OCI-LY3 (cell line): ENCODE measurements at regions not wholly inside any gene's neighbourhood (a gene's known extent, or its start where the extent isn't known, plus 50 kb on each side); places are given as distances from the start of the nearest gene placed in this dataset.
"Not testable (repeated sequence)": the region's sequence is repeated elsewhere in the genome, so short reads cannot be mapped to it uniquely, and the experiment has no call there.

ENCODE experiments used
- H2AFZ ChIP-seq: fragments of 200-600, 300-600 bp; shearing (Covaris generic); 2 replicates; pipeline ENCODE4 v1.6.0; 2014; ENCODE audit warnings: antibody characterized with exemption, low read depth, low read length
- H3K27ac ChIP-seq: fragments of 200-600, 300-600 bp; sonication (generic); 2 replicates; pipeline ENCODE4 v1.5.1; 2014; ENCODE audit warnings: mild to moderate bottlenecking, low read length, moderate library complexity, mixed read lengths
- H3K27me3 ChIP-seq: fragments of 200-600, 300-600 bp; sonication (generic); 2 replicates; pipeline ENCODE4 v1.6.1; 2014; ENCODE audit warnings: low read depth, low read length, mixed read lengths
- H3K36me3 ChIP-seq: fragments of 200-600, 300-600 bp; sonication (generic); replicated peaks from 2 replicates; pipeline ENCODE3; 2014; ENCODE audit warnings: low read depth, low read length, mixed read lengths
- H3K4me1 ChIP-seq: fragments of 300-600, 200-600 bp; sonication (generic); 2 replicates; pipeline ENCODE4 v1.6.1; 2014; ENCODE audit warnings: low read length, mixed read lengths
- H3K4me2 ChIP-seq: fragments of 200-600, 300-600 bp; sonication (generic); 2 replicates; pipeline ENCODE4 v1.6.1; 2014; ENCODE audit warnings: low read length, mixed read lengths
- H3K4me3 ChIP-seq: fragments of 300-600, 200-600 bp; sonication (generic); 2 replicates; pipeline ENCODE4 v1.5.1; 2014; ENCODE audit warnings: antibody characterized with exemption, mild to moderate bottlenecking, low read length, moderate library complexity
- H3K79me2 ChIP-seq: fragments of 300-600, 200-600 bp; shearing (Covaris generic); 2 replicates; pipeline ENCODE4 v1.6.1; 2014; ENCODE audit warnings: mild to moderate bottlenecking, low read length, mixed read lengths
- H3K9ac ChIP-seq: fragments of 300-600, 200-600 bp; shearing (Covaris generic); 2 replicates; pipeline ENCODE4 v1.6.0; 2014; ENCODE audit warnings: mild to moderate bottlenecking, low read length, moderate library complexity
- H3K9me3 ChIP-seq: fragments of 200-600, 300-600 bp; shearing (Covaris generic); 2 replicates; pipeline ENCODE4 v1.6.1; 2014; ENCODE audit warnings: low read length, mixed read lengths; ENCODE audit not compliant: insufficient read depth
- H4K20me1 ChIP-seq: fragments of 200-600, 300-600 bp; sonication (generic); 2 replicates; pipeline ENCODE4 v1.6.1; 2016; ENCODE audit warnings: low read length, mixed read lengths; ENCODE audit not compliant: insufficient read depth
- EZH2phosphoT487 ChIP-seq: fragments of 200-600 bp; shearing (Covaris generic); IDR thresholded peaks from 2 replicates; pipeline ENCODE4 v1.6.1; 2018; ENCODE audit warnings: antibody characterized with exemption, mixed run types, low read depth
- TF ChIP-seq, protein P1 (sequence below): fragments of 200-600, 300-600 bp; sonication (generic); IDR thresholded peaks from 2 replicates; pipeline ENCODE4 v1.5.1; 2014; ENCODE audit warnings: antibody characterized with exemption, low read length, low read depth

DNA sequence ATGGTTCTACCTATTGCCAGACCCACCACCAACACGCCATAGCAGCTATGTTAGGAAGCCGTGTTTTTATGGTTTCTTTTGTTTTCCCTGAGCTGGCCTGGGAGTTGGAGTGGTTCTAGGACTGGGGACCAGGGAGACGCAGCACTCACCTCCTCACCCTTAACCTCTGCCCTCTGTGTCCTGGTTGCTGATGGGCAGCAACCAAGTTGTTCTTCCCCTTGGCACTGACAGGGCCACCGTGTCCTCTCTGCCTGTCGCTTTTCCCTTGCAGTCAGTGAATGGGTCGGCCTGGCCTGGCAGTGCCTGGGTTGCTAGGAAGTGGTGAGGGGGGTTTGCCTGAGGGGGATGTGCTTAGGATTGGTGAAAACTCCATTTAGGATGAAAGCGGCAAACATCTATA is 197.1 kb upstream of the GATA6 start:
- TF ChIP-seq EZH2phosphoT487, result no peak
- TF ChIP-seq, protein P1, sequence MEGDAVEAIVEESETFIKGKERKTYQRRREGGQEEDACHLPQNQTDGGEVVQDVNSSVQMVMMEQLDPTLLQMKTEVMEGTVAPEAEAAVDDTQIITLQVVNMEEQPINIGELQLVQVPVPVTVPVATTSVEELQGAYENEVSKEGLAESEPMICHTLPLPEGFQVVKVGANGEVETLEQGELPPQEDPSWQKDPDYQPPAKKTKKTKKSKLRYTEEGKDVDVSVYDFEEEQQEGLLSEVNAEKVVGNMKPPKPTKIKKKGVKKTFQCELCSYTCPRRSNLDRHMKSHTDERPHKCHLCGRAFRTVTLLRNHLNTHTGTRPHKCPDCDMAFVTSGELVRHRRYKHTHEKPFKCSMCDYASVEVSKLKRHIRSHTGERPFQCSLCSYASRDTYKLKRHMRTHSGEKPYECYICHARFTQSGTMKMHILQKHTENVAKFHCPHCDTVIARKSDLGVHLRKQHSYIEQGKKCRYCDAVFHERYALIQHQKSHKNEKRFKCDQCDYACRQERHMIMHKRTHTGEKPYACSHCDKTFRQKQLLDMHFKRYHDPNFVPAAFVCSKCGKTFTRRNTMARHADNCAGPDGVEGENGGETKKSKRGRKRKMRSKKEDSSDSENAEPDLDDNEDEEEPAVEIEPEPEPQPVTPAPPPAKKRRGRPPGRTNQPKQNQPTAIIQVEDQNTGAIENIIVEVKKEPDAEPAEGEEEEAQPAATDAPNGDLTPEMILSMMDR, result no peak
- Histone ChIP-seq H3K27ac (no peak overlapping the region), H4K20me1 (no peaks in the 10 kb centered on the region)

DNA sequence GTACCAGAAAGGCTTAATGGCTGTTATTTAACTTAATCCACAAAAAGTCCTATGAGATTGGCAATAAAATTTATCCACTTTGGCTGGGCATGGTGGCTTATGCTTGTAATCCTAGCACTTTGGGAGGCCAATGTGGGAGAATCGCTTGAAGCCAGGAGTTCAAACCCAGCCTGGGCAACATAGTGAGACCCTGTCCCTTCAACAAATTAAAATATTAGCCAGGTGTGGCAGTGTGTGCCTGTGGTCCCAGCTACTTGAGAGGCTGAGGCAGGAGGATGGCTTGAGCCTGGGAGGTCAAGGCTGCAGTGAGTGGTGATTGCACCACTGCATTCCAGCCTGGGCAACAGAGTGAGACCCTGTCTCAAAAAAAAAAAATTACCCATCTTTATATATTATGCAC is 193.4 kb upstream of the GATA6 start:
- not testable (repeated sequence) for H3K9me3 ChIP-seq, H3K27me3 ChIP-seq, H4K20me1 ChIP-seq, H3K36me3 ChIP-seq, H3K79me2 ChIP-seq, H3K4me1 ChIP-seq, H3K27ac ChIP-seq, H3K4me2 ChIP-seq, H2AFZ ChIP-seq, H3K9ac ChIP-seq, H3K4me3 ChIP-seq

More for the DNA sequence above, 197.1 kb upstream of the GATA6 start:
- Histone ChIP-seq H3K36me3 (no peaks in the 10 kb centered on the region), H3K4me3 (no peak overlapping the region), H3K79me2 (no peaks in the 10 kb centered on the region), H3K27me3 (no peaks in the 10 kb centered on the region), H3K9me3 (no peaks in the 10 kb centered on the region), H3K9ac (no peak overlapping the region), H3K4me1 (no peaks in the 10 kb centered on the region), H2AFZ (no peak overlapping the region), H3K4me2 (no peak overlapping the region)

DNA sequence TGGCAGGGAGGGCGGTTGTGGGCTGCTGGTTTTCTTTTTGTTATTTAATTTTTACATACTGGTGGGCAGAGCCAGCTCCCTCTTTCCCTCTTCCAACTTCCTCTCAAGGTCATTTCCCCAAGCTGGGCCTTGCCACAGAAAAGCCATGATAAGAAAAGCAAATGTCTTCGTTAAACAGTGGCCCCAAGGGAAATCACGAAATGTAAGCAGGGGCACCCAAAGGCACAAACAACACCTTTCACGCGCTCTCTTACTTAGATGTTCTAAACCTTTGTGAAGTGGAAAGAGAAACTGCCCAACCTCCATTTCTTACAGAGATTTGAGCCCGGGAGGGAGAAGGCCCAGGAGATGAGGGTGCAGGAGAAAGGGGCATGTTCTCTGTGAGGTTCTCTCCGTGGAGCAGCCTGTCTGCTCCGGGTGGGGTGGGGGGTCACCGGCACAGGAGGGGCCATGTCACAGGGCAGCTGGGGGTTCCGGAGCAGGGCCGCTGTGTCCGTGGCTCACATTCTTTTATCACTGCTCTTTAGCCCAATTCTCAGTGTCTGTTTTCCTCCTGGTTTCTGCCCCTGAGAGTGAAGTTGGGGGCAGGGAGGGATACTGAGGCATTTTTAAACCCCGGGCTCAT is 190.7 kb upstream of the GATA6 start:
- TF ChIP-seq, protein P1, result no peak
- TF ChIP-seq EZH2phosphoT487, result no peak
- Histone ChIP-seq H3K4me2 (no peak overlapping the region), H3K27ac (no peak overlapping the region), H3K4me3 (no peak overlapping the region), H3K9me3 (no peaks in the 10 kb centered on the region), H3K4me1 (no peaks in the 10 kb centered on the region), H3K27me3 (no peaks in the 10 kb centered on the region), H2AFZ (no peak overlapping the region), H4K20me1 (no peaks in the 10 kb centered on the region), H3K79me2 (no peaks in the 10 kb centered on the region), H3K9ac (no peak overlapping the region), H3K36me3 (no peaks in the 10 kb centered on the region)

DNA sequence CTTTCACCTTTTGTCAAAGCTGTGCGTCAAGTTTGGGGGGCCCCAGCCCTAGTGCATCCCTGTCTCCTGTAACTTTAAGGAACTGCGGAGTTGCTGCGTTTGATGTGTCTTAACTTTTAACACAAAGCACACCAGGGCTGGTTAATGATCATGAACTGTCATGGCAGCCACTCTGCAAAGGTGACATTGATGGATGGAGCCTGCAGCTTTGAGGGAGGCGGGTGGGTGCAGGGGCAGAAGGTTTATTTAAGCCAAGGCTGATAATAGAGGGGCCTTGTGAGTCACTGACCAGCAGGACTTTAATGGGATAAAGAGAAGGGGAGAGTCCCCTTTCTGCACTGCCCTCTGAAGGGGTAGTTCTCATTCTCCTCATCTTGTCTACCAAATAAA is 190.2 kb upstream of the GATA6 start:
- Histone ChIP-seq H3K4me3 (no peak overlapping the region), H3K79me2 (no peaks in the 10 kb centered on the region), H3K9me3 (no peaks in the 10 kb centered on the region), H3K4me2 (no peak overlapping the region), H4K20me1 (no peaks in the 10 kb centered on the region), H3K27me3 (no peaks in the 10 kb centered on the region), H3K36me3 (no peaks in the 10 kb centered on the region), H3K27ac (no peak overlapping the region), H2AFZ (no peak overlapping the region), H3K9ac (no peak overlapping the region), H3K4me1 (no peaks in the 10 kb centered on the region)
- TF ChIP-seq, protein P1, result no peak
- TF ChIP-seq EZH2phosphoT487, result no peak

DNA sequence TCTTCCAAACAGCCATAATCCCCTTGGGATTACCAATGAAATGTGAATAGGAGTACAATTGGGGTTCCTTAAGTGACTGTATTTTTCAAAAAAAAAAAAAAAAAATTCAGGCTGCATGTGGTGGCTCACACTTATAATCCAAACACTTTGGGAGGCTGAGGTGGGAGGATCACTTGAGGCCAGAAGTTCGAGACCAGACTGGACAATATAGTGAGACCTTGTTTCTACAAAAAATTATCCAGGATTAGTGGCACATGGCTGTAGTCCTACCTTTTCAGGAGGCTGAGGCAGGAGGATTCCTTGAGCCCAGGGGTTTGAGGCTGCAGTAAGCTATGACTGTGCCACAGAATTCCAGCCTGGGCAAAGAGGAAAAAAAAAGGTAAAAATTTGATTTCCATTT is 189.6 kb upstream of the GATA6 start:
- H3K36me3 ChIP-seq, result no peaks in the 10 kb centered on the region
- H3K27me3 ChIP-seq, result no peaks in the 10 kb centered on the region
- no peak overlapping the region for H3K27ac ChIP-seq
- H3K79me2 ChIP-seq, result no peaks in the 10 kb centered on the region
- H3K4me2 ChIP-seq, result no peak overlapping the region
- H3K9ac ChIP-seq, result no peak overlapping the region
- no peaks in the 10 kb centered on the region for H4K20me1 ChIP-seq
- H2AFZ ChIP-seq, result no peak overlapping the region
- no peak for TF ChIP-seq EZH2phosphoT487
- TF ChIP-seq, protein P1, result no peak
- no peaks in the 10 kb centered on the region for H3K4me1 ChIP-seq
- H3K4me3 ChIP-seq, result no peak overlapping the region
- no peaks in the 10 kb centered on the region for H3K9me3 ChIP-seq
